BLaER1 treated with 17β-estradiol and CSF1 and Interleukin-3, amounts not matched to agents 10 nM and 100 nM (cell line): ENCODE measurements at regions not wholly inside any gene's neighbourhood (a gene's known extent, or its start where the extent isn't known, plus 50 kb on each side); places are given as distances from the start of the nearest gene placed in this dataset.

Experiments used
- H3K27ac ChIP-seq, 11 experiments: shearing (Covaris generic); formaldehyde crosslinking; 2 replicates each; pipeline ENCODE4 v1.8.1; 2022
- H3K27me3 ChIP-seq, 11 experiments: shearing (Covaris generic); formaldehyde crosslinking; 2 replicates each; pipeline ENCODE4 v1.8.1; 2022
- H3K36me3 ChIP-seq, 11 experiments: shearing (Covaris generic); formaldehyde crosslinking; 2 replicates each; pipeline ENCODE4 v1.8.1; 2022
- H3K4me1 ChIP-seq, 10 experiments: shearing (Covaris generic); formaldehyde crosslinking; 2 replicates each; pipeline ENCODE4 v1.8.1; 2022
- H3K4me2 ChIP-seq, 11 experiments: shearing (Covaris generic); formaldehyde crosslinking; 2 replicates each; pipeline ENCODE4 v1.8.1; 2022
- H3K4me3 ChIP-seq, 10 experiments: shearing (Covaris generic); formaldehyde crosslinking; 2 replicates each; pipeline ENCODE4 v1.8.1; 2022
- H3K9ac ChIP-seq, 11 experiments: shearing (Covaris generic); formaldehyde crosslinking; 2 replicates each; pipeline ENCODE4 v1.8.1; 2022
- H3K9me3 ChIP-seq, 11 experiments: shearing (Covaris generic); formaldehyde crosslinking; replicated peaks in 1 of 11; 2 replicates each; pipeline ENCODE4 v1.8.1; 2022
- H4K20me1 ChIP-seq, 11 experiments: shearing (Covaris generic); formaldehyde crosslinking; 2 replicates each; pipeline ENCODE4 v1.8.1; 2022
- Cebpa-rat ChIP-seq, 11 experiments: shearing (Covaris generic); IDR thresholded peaks; 2 replicates each; pipeline ENCODE4 v1.8.1; 2022

DNA sequence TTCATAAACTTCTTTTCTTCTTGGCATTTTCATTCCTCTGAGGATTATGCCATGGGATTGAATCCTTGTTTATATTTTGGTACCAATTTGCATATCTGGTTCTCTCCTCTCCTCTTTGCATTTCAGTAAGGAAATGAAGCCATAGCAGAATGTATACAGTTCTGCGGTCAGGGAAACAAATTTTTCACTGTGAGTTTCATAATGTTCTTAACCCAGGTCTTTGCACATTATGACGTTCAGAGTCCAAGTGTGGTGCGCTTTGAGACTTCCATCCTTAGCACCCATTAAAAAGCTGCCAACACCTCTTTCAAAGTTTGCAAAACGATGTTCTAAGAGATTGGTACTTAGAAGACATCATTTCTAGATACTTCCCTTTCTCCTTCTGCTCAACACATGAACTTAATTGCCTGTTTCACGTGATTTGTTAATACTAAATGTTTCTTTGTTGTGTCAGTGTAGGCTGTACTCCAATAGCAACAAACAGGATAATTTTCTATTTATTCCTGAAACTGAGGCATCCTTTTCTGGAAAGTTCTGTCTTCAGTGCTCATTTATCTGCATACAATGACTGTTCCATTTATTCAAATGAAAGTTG lies 953.1 kb upstream of the NR2F2 start:
- no peak for TF ChIP-seq Cebpa-rat (IDR thresholded peaks at IDR 0.05)

DNA sequence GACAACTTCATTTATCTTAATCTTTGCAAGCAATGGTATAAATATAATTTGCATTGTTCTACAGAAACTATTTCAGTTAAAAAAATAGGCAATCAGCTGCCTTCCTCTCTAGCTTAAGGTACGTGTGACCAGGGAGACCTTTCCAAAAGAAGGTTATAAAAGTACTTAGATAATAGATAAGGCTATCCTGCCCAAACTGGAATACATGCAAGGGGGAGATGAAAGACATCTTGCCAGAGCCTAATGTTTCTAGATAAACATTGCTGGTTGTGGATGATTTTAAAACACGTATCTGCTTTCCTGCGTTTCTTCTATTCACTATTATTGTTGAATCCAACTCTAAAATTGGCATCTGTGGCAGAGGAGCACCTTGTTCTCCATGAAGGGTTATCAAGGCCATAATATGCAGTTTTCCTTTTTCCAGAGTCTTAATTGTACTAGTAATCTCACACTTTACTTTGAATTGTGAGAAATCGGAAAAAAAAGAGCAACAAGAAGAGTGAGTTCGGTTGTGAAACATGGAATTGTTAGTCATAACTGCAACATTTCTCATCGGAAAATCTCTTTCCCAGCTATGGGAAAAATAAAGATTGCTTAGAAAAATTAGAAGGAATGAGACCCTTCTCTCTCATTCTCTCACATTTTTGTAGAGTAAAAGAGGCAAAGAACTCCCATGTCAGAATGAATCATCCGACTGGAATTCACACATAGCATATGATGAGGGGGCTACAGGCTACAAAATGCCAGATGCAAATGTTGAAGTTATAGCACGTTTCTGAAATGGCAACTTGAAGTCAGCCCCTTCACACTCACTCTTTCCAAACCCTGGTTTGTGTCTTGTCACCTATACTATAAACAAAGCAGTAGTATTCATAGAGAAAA lies 936.1 kb upstream of the NR2F2 start:
- H3K9me3 ChIP-seq, result peaks cover 0 to 16% (median 9%) of the 10 kb centered on the region in 11 experiments; a peak in 12 of 22 replicates
- no peaks in the 10 kb centered on the region for H3K36me3 ChIP-seq
- H3K27ac ChIP-seq, result no peak overlapping the region
- H3K4me1 ChIP-seq, result no peaks in the 10 kb centered on the region
- H3K4me2 ChIP-seq, result no peak overlapping the region
- no peaks in the 10 kb centered on the region for H4K20me1 ChIP-seq
- no peak overlapping the region for H3K4me3 ChIP-seq
- no peak overlapping the region for H3K9ac ChIP-seq
- H3K27me3 ChIP-seq, result no peaks in the 10 kb centered on the region; a peak in 1 of 22 replicates
- TF ChIP-seq Cebpa-rat (IDR thresholded peaks at IDR 0.05), result no peak

More for the DNA sequence above, 953.1 kb upstream of the NR2F2 start:
- H3K27ac ChIP-seq, result no peak overlapping the region
- H4K20me1 ChIP-seq, result no peaks in the 10 kb centered on the region
- H3K27me3 ChIP-seq, result no peaks in the 10 kb centered on the region
- no peak overlapping the region for H3K4me3 ChIP-seq
- no peaks in the 10 kb centered on the region for H3K9me3 ChIP-seq
- H3K4me1 ChIP-seq, result no peaks in the 10 kb centered on the region
- no peaks in the 10 kb centered on the region for H3K36me3 ChIP-seq
- H3K4me2 ChIP-seq, result no peak overlapping the region
- no peak overlapping the region for H3K9ac ChIP-seq

DNA sequence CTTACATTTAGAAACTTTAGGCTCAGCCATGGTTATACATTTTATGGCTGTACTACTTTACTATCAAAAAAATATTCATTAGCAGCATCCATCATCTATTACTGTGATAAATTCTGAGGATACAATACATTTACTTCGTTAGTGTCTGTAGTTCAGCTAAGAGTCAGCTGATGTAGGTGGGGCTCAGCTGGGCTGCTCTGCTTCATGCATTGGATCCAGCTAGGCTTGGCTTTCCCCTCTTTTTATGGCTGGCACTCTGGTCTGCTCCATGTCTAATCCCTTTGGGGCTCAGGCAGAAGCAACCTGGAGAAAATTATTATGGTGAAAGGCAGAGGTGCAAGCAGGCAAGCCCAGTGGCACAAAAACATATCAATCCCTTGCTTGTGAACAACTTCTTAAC lies 930.1 kb upstream of the NR2F2 start:
- Histone ChIP-seq H3K27me3 (no peaks in the 10 kb centered on the region; a peak in 1 of 22 replicates), H3K4me1 (no peaks in the 10 kb centered on the region), H3K36me3 (no peaks in the 10 kb centered on the region), H3K9me3 (no peaks in the 10 kb centered on the region), H3K27ac (no peak overlapping the region), H3K4me3 (no peak overlapping the region), H3K4me2 (no peak overlapping the region), H4K20me1 (no peaks in the 10 kb centered on the region), H3K9ac (no peak overlapping the region)
- TF ChIP-seq Cebpa-rat (IDR thresholded peaks at IDR 0.05), result no peak

DNA sequence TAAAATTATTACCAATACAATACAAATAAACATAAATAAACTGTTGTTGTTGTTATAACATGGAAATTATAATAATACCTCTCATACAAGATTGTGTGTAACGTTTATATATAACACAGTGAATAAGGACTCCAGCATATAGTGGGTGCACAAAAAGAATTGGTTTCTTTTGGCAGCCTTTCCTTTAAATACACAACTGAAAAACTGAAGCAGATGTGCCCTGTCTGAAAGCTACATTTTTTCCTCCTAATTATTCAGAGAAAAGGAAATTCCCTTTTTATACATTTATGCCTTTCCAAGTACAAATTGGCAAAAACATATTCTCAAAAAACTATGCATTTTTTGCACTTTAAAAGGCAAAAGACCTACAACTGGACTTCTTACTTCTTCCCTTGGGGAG lies 928.9 kb upstream of the NR2F2 start:
- Histone ChIP-seq H3K36me3 (no peaks in the 10 kb centered on the region), H3K27ac (no peak overlapping the region), H3K4me3 (no peak overlapping the region), H3K9me3 (no peaks in the 10 kb centered on the region), H3K4me1 (no peaks in the 10 kb centered on the region), H3K27me3 (no peaks in the 10 kb centered on the region; a peak in 1 of 22 replicates), H3K9ac (no peak overlapping the region), H4K20me1 (no peaks in the 10 kb centered on the region), H3K4me2 (no peak overlapping the region)
- no peak for TF ChIP-seq Cebpa-rat (IDR thresholded peaks at IDR 0.05)

DNA sequence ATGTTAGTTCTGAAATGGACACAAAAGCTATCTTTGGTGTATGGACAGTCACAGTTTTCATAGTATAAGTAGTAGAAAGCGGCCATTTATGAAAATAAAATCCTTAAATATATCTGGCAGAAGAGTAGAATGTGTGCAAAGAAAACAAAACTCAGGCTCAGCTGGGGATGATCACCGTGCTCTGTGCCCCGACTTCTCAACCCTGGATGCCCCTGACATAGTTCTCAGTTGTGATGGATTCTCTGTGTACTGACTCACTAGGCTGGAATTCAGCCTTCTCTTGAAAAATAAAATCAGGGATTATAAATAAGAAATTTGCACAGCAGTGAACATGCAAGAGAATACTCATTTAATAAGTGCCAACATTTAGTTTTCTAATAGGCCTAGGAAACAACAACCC lies 925.1 kb upstream of the NR2F2 start:
- H3K4me3 ChIP-seq, result no peak overlapping the region
- H3K4me2 ChIP-seq, result no peak overlapping the region
- H3K9ac ChIP-seq, result no peak overlapping the region
- H3K4me1 ChIP-seq, result no peaks in the 10 kb centered on the region
- no peak for TF ChIP-seq Cebpa-rat (IDR thresholded peaks at IDR 0.05)
- no peaks in the 10 kb centered on the region for H4K20me1 ChIP-seq
- H3K27me3 ChIP-seq, result no peaks in the 10 kb centered on the region
- no peak overlapping the region for H3K27ac ChIP-seq
- no peaks in the 10 kb centered on the region for H3K9me3 ChIP-seq
- no peaks in the 10 kb centered on the region for H3K36me3 ChIP-seq

DNA sequence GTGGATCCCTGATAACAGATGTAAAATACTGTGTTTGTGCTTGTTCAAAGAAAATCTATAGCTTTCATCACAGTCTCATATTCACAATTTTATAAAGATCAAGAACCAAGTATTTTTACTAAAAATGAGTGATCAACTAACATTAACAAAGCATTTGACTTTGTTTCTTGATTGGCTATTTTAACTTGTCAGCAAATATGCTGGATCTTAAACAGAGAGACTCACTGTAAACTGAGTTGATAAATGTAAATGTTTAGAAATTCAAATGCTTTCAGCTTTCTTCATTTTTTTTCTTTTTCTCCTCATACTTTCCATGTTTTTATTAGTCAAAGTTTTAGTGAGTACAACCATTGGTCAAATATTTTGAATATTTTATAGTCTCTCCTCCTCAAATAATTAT lies 923.0 kb upstream of the NR2F2 start:
- Histone ChIP-seq H3K9ac (no peak overlapping the region), H3K36me3 (no peaks in the 10 kb centered on the region), H3K4me2 (no peak overlapping the region), H4K20me1 (no peaks in the 10 kb centered on the region), H3K27me3 (no peaks in the 10 kb centered on the region), H3K4me1 (no peaks in the 10 kb centered on the region), H3K4me3 (no peak overlapping the region), H3K27ac (no peak overlapping the region), H3K9me3 (peaks cover 0 to 3% (median 0%) of the 10 kb centered on the region in 11 experiments; a peak in 1 of 22 replicates)
- no peak for TF ChIP-seq Cebpa-rat (IDR thresholded peaks at IDR 0.05)

DNA sequence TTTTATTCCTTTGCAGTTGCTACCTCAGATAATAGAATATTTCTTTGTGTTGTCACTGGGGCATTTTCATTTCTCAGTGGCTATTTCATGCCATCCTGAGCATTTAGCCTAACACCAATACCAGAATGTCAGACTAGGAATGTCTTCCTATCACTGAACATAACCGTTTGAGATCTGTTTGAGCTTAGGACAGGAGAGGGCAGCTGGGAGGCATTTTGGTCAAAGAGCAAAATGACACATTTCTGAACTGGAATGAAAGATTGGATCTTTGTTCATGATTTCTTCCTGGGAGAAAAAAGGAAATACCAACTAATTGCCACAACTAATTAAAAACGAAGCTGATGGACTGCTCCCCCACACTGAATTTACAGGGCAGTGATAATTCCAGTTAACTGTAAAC lies 921.3 kb upstream of the NR2F2 start:
- Histone ChIP-seq H3K4me1 (no peaks in the 10 kb centered on the region), H3K9me3 (peaks cover 0 to 3% (median 0%) of the 10 kb centered on the region in 11 experiments; a peak in 1 of 22 replicates), H3K9ac (no peak overlapping the region), H3K36me3 (no peaks in the 10 kb centered on the region), H3K4me3 (no peak overlapping the region), H3K27me3 (peaks cover 0 to under 1% (median 0%) of the 10 kb centered on the region in 11 experiments; a peak in 2 of 22 replicates), H3K4me2 (no peak overlapping the region), H3K27ac (no peak overlapping the region), H4K20me1 (no peaks in the 10 kb centered on the region)
- no peak for TF ChIP-seq Cebpa-rat (IDR thresholded peaks at IDR 0.05)

DNA sequence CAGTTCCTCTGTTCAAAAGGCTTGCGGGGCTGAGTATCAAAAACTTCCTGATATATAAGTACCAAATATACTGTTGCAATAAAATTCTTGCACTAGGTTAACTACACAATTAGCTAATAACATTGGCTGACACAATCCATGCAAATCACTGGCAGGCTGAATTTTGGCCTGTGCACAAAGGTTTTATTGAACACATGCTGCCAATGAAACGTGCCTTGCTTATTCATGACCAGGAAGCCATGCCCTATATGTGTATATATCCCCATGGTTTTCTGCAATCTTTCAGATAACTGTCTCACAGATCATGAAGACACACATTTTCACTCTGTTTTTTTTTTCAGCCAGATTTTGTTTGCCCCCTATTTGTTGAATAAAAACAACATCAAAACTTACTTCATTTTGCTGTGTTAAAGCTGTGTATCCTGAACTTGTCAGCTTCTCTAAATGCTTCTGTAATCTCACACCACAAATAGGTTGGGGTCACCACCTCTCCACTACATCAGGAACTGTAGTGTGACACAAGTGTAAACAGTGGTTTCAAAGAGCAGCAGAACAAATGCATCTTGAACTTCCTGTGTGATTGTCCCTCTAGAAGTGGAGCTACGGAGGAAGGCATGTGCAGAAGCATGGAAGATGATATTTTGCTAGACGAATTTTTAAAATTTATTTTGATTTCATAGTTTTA lies 920.7 kb upstream of the NR2F2 start:
- Histone ChIP-seq H3K36me3 (no peaks in the 10 kb centered on the region), H3K9me3 (peaks cover 0 to 3% (median 0%) of the 10 kb centered on the region in 11 experiments; a peak in 1 of 22 replicates), H3K9ac (no peak overlapping the region), H3K4me3 (no peak overlapping the region), H4K20me1 (no peaks in the 10 kb centered on the region), H3K4me2 (no peak overlapping the region), H3K27ac (no peak overlapping the region), H3K27me3 (peaks cover 0 to 6% (median 0%) of the 10 kb centered on the region in 11 experiments; a peak in 2 of 22 replicates), H3K4me1 (no peaks in the 10 kb centered on the region)
- no peak for TF ChIP-seq Cebpa-rat (IDR thresholded peaks at IDR 0.05)

DNA sequence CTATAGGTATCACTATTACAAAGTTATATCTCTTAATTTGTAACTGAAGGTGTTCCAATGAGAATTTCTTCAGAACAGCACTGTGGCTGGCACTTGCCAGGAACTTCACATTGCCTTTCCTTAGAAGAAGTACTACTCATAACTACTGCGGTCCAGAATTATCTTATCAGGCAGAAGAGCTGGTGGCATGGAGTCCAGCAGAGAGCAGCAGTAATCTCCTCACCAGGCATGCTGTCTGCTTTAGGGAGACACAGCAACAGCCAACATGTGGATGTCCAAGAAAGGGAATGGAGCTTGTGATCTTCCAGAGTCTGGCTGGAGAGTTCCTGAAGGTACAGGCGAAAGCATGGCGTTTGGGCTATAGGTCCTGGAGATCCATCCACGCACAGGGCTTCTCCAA lies 919.7 kb upstream of the NR2F2 start:
- peaks cover 0 to 11% (median 0%) of the 10 kb centered on the region in 11 experiments; a peak in 2 of 22 replicates for H3K27me3 ChIP-seq
- TF ChIP-seq Cebpa-rat (IDR thresholded peaks at IDR 0.05), result no peak
- peaks cover 0 to 3% (median 0%) of the 10 kb centered on the region in 11 experiments; a peak in 1 of 22 replicates for H3K9me3 ChIP-seq

More for the DNA sequence above, 919.7 kb upstream of the NR2F2 start:
- no peak overlapping the region for H3K4me3 ChIP-seq
- no peak overlapping the region for H3K27ac ChIP-seq
- H3K4me1 ChIP-seq, result no peaks in the 10 kb centered on the region
- no peak overlapping the region for H3K9ac ChIP-seq
- H4K20me1 ChIP-seq, result no peaks in the 10 kb centered on the region
- no peak overlapping the region for H3K4me2 ChIP-seq
- H3K36me3 ChIP-seq, result no peaks in the 10 kb centered on the region
